Panc1 (cell line): ENCODE measurements at regions not wholly inside any gene's neighbourhood (a gene's known extent, or its start where the extent isn't known, plus 50 kb on each side); places are given as distances from the start of the nearest gene placed in this dataset.

Experiments
- ATAC-seq: fragments of 200-7000 bp; cut with Tn5 transposase; 2 replicates; pipeline ENCODE4 v1.9.1; 2020; ENCODE audit warnings: mild to moderate bottlenecking, moderate library complexity
- BruUV-seq: library from RNA; stranded (reverse); fragments of 400-500 nt; replicated peaks from 2 replicates; lab custom pipeline; 2021; lab: Mats Ljungman, UMichigan
- CTCF ChIA-PET: fragments of 300-600 bp; sonication (Branson Sonifier 250); formaldehyde crosslinking; loops from one replicate; lab custom pipeline; 2022; ENCODE audit warnings: antibody characterized with exemption; lab: Charles Lee
- POLR2A ChIA-PET: fragments of 300-600 bp; sonication (Branson Sonifier 250); formaldehyde crosslinking; loops from one replicate; lab custom pipeline; 2022; ENCODE audit warnings: antibody characterized with exemption; lab: Charles Lee
- DNase-seq: peaks from one replicate; pipeline ENCODE4 v3.0.0-alpha.2; 2010; ENCODE audit warnings: low read depth, low spot score
- H3K27ac ChIP-seq: 2 replicates; pipeline ENCODE4 v1.5.1; 2011; ENCODE audit warnings: mild to moderate bottlenecking, low read length, inconsistent platforms
- H3K27me3 ChIP-seq: fragments of 200-500 bp; sonication (Bioruptor generic); 2 replicates; pipeline ENCODE4 v1.6.0; 2014; ENCODE audit warnings: low read length, inconsistent platforms; ENCODE audit not compliant: control insufficient read depth, insufficient read depth
- H3K36me3 ChIP-seq: fragments of 200-500 bp; sonication (Bioruptor generic); 2 replicates; pipeline ENCODE4 v1.5.1; 2014; ENCODE audit warnings: inconsistent platforms, mild to moderate bottlenecking, low read length, moderate library complexity; ENCODE audit not compliant: control insufficient read depth, insufficient read depth
- H3K4me1 ChIP-seq: 2 replicates; pipeline ENCODE4 v1.5.1; 2011; ENCODE audit warnings: inconsistent platforms, mild to moderate bottlenecking, low read length, moderate library complexity; ENCODE audit not compliant: control insufficient read depth, insufficient read depth
- H3K4me3 ChIP-seq, 2 experiments: 2 replicates each; pipeline ENCODE4 v1.5.1; 2011 to 2012; ENCODE audit warnings: low read depth in 2 of 2, low read length in 2 of 2, mild to moderate bottlenecking in 2 of 2, inconsistent platforms in 1 of 2, moderate library complexity in 1 of 2
- H3K9me3 ChIP-seq: fragments of 200-500 bp; sonication (Bioruptor generic); 2 replicates; pipeline ENCODE4 v1.5.1; 2014; ENCODE audit warnings: low read depth, mild to moderate bottlenecking, inconsistent platforms, low read length, moderate library complexity; ENCODE audit not compliant: control insufficient read depth, insufficient read depth
- POLR2AphosphoS5 ChIP-seq: IDR thresholded peaks from 2 replicates; pipeline ENCODE4 v1.6.1; 2012; ENCODE audit warnings: mild to moderate bottlenecking, low read depth, low read length, moderate library complexity
- REST ChIP-seq, 2 experiments: IDR thresholded peaks; 2 replicates each; pipeline ENCODE4 v1.6.1; 2011 to 2012; ENCODE audit warnings: low read depth in 2 of 2, control low read depth in 1 of 2, low read length in 1 of 2, mild to moderate bottlenecking in 1 of 2, moderate library complexity in 1 of 2; ENCODE audit not compliant: insufficient read depth in 1 of 2
- SIN3A ChIP-seq: IDR thresholded peaks from 2 replicates; pipeline ENCODE4 v1.6.1; 2012; ENCODE audit warnings: low read depth, mild to moderate bottlenecking, low read length, moderate library complexity, borderline replicate concordance; ENCODE audit not compliant: insufficient read depth
- TCF7L2 ChIP-seq: IDR thresholded peaks from 2 replicates; pipeline ENCODE4 v1.6.1; 2011; ENCODE audit warnings: mild to moderate bottlenecking, low read depth, low read length, inconsistent platforms
- in situ Hi-C: cut with HindIII; loops from 2 replicates; pipeline ENCODE4 v1.10.0; 2016; ENCODE audit warnings: low sequenced_read_pairs, low pct_unique_long_range_greater_than_20kb
- intact Hi-C: fragments of 100-400 bp; cut with micrococcal nuclease; formaldehyde crosslinking; loops from one replicate; pipeline ENCODE4 v1.10.0; 2022; ENCODE audit not compliant: unreplicated experiment
- TF ChIP-seq, protein P1 (sequence below): fragments of 450-650 bp; IDR thresholded peaks from 2 replicates; pipeline ENCODE4 v1.5.1; 2017; ENCODE audit warnings: mild to moderate bottlenecking

- ChIA-PET CTCF (no interaction called here), POLR2A (interaction anchor here (0.7 kb wide), 1 partner anchor 111 kb away, joined by 3 read pairs; no protein-coding TSS in a partner anchor)
- Histone ChIP-seq H3K9me3 (peaks cover 5% of the 10 kb centered on the region; the same call in 1 of the 2 replicates), H3K27ac (no peak overlapping the region), H3K4me1 (no peaks in the 10 kb centered on the region), H3K4me3 (no peak overlapping the region), H3K27me3 (no peaks in the 10 kb centered on the region), H3K36me3 (no peaks in the 10 kb centered on the region)
- no TSS peak for BruUV-seq
- intact Hi-C loops (no loop called here), in situ Hi-C loops (no loop called here)
- TF ChIP-seq TCF7L2 (no peak), REST (IDR thresholded peaks at IDR 0.05; ENCODE audit: insufficient read depth in 1 of 2, low read depth in 2 of 2, low read length in 1 of 2) (no peak), POLR2AphosphoS5 (no peak)
- no peak for DNase-seq
- no peak for ATAC-seq
Observed at GRCh38 chr20:1818247-1818840, 76.9 kb upstream of the SIRPA start.

DNA sequence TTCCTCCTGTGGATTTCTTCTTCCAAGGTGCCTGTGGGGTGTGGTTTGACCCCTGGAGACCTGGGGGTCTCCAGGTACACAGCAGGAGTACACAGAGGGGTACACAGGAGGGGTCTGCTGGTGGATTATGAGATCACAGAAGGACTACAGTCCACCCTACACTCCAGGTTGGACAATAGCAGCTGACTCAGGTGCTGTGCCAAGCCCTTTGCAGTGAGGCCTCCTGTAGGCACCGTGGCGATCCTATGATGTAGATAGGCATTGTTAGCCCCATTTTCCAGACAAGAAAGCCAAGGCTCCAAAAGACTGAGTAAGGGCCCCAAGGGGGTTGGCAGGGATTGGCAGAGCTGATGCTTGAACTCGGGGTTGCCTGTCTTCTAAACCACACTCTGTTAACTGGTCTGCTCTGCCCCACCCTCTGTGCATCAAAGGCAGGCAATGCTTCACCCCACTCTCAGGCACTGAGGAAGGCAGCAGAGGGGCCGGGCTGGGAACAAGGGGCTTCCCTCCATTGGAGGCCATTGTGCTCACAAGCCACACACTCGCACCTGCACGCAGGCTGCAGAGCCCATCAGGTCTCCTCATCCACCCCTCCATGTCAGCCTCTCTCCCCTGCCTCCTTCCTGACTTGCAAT is 77.5 kb upstream of the SIRPA start:
- no peaks in the 10 kb centered on the region for H3K27me3 ChIP-seq
- POLR2A ChIA-PET, result interaction anchor here (0.7 kb wide), 1 partner anchor 111 kb away, joined by 3 read pairs; no protein-coding TSS in a partner anchor
- no peak overlapping the region for H3K27ac ChIP-seq
- no TSS peak for BruUV-seq
- no peaks in the 10 kb centered on the region; the same call in 1 of the 2 replicates for H3K9me3 ChIP-seq
- in situ Hi-C loops (no loop called here), intact Hi-C loops (no loop called here)
- H3K36me3 ChIP-seq, result no peaks in the 10 kb centered on the region
- ATAC-seq, result no peak
- no peaks in the 10 kb centered on the region for H3K4me1 ChIP-seq
- H3K4me3 ChIP-seq, result no peak overlapping the region
- CTCF ChIA-PET, result no interaction called here
- no peak for DNase-seq
- TF ChIP-seq POLR2AphosphoS5 (no peak), TCF7L2 (no peak), SIN3A (no peak), REST (IDR thresholded peaks at IDR 0.05; ENCODE audit: insufficient read depth in 1 of 2, low read depth in 2 of 2, low read length in 1 of 2) (no peak)
- TF ChIP-seq, protein P1, sequence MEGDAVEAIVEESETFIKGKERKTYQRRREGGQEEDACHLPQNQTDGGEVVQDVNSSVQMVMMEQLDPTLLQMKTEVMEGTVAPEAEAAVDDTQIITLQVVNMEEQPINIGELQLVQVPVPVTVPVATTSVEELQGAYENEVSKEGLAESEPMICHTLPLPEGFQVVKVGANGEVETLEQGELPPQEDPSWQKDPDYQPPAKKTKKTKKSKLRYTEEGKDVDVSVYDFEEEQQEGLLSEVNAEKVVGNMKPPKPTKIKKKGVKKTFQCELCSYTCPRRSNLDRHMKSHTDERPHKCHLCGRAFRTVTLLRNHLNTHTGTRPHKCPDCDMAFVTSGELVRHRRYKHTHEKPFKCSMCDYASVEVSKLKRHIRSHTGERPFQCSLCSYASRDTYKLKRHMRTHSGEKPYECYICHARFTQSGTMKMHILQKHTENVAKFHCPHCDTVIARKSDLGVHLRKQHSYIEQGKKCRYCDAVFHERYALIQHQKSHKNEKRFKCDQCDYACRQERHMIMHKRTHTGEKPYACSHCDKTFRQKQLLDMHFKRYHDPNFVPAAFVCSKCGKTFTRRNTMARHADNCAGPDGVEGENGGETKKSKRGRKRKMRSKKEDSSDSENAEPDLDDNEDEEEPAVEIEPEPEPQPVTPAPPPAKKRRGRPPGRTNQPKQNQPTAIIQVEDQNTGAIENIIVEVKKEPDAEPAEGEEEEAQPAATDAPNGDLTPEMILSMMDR, result no peak
